ENCODE measurements at regions not wholly inside any gene's neighbourhood (a gene's known extent, or its start where the extent isn't known, plus 50 kb on each side); places are given as distances from the start of the nearest gene placed in this dataset.

GRCh38 chr2:222810044-222810443, 50.8 kb upstream of the ACSL3 start:
- no peak for TF ChIP-seq ZNF8 (CRISPR knock-in tag; IDR thresholded peaks at IDR 0.05)
- no peak for TF ChIP-seq PPARA (CRISPR knock-in tag; IDR thresholded peaks at IDR 0.05; ENCODE audit: borderline replicate concordance)
- TF ChIP-seq BACH2 (CRISPR knock-in tag; IDR thresholded peaks at IDR 0.05; ENCODE audit: borderline replicate concordance) = no peak
- no peak for TF ChIP-seq TSHZ2 (CRISPR knock-in tag; IDR thresholded peaks at IDR 0.05)
- no peak for TF ChIP-seq CREB5 (CRISPR knock-in tag; IDR thresholded peaks at IDR 0.05; ENCODE audit: low read depth)
- TF ChIP-seq ZNF565 (CRISPR knock-in tag; conservative IDR thresholded peaks at IDR 0.05; ENCODE audit: low read depth) = no peak
- TF ChIP-seq RARB (CRISPR knock-in tag; IDR thresholded peaks at IDR 0.05) = no peak
- TF ChIP-seq OSR1 (CRISPR knock-in tag; IDR thresholded peaks at IDR 0.05) = no peak
- no peak for TF ChIP-seq ZC3H10 (CRISPR knock-in tag; IDR thresholded peaks at IDR 0.05)
- no peak for TF ChIP-seq ESRRG (CRISPR knock-in tag; IDR thresholded peaks at IDR 0.05)
- no peak for TF ChIP-seq GLIS3 (CRISPR knock-in tag; IDR thresholded peaks at IDR 0.05)
- TF ChIP-seq ZFP30 (CRISPR knock-in tag; IDR thresholded peaks at IDR 0.05) = no peak
- TF ChIP-seq ZNF70 (CRISPR knock-in tag; IDR thresholded peaks at IDR 0.05) = no peak
- TF ChIP-seq ARNTL (CRISPR knock-in tag; IDR thresholded peaks at IDR 0.05; ENCODE audit: borderline replicate concordance, low read depth) = no peak

Data from SK-N-SH treated with all-trans-retinoic acid at 6 μM for 48 hours (cell line).